CD4-positive, alpha-beta T cell treated with Interleukin-12 subunit alpha and Interleukin-12 subunit beta, for 1 hour (primary cell): ENCODE measurements at regions not wholly inside any gene's neighbourhood (a gene's known extent, or its start where the extent isn't known, plus 50 kb on each side); places are given as distances from the start of the nearest gene placed in this dataset.

Experiments
- DNase-seq: peaks from one replicate; pipeline ENCODE4 v3.0.0-alpha.2; 2020

- no peak for DNase-seq
Measured at GRCh38 chr11:91404344-91404743, 820.3 kb upstream of the FAT3 start.

GRCh38 chr11:91397134-91397468, 827.5 kb upstream of the FAT3 start:
- no peak for DNase-seq

- DNase-seq = no peak
Measured at GRCh38 chr11:91396236-91397133, 828.1 kb upstream of the FAT3 start.

GRCh38 chr11:91394727-91395414, 829.7 kb upstream of the FAT3 start:
- no peak for DNase-seq

GRCh38 chr11:91394073-91394726, 830.4 kb upstream of the FAT3 start:
- DNase-seq = no peak

- no peak for DNase-seq
Measured at GRCh38 chr11:91382946-91383345, 841.7 kb upstream of the FAT3 start.

- no peak for DNase-seq
Measured at GRCh38 chr11:91374794-91375193, 849.8 kb upstream of the FAT3 start.

- DNase-seq = no peak
Measured at GRCh38 chr11:91373497-91373896, 851.1 kb upstream of the FAT3 start.

- no peak for DNase-seq
Measured at GRCh38 chr11:91366816-91367215, 857.8 kb upstream of the FAT3 start.

GRCh38 chr11:91365986-91366585, 858.5 kb upstream of the FAT3 start:
- DNase-seq = no peak

- DNase-seq = no peak
Measured at GRCh38 chr11:91350931-91351330, 873.7 kb upstream of the FAT3 start.

- no peak for DNase-seq
Measured at GRCh38 chr11:91326751-91327150, 897.9 kb upstream of the FAT3 start.

GRCh38 chr11:91326280-91326679, 898.3 kb upstream of the FAT3 start:
- no peak for DNase-seq

- no peak for DNase-seq
Measured at GRCh38 chr11:91314521-91314920, 910.1 kb upstream of the FAT3 start.

GRCh38 chr11:91312541-91312940, 912.1 kb upstream of the FAT3 start:
- no peak for DNase-seq

GRCh38 chr11:91310085-91310484, 914.5 kb upstream of the FAT3 start:
- no peak for DNase-seq

GRCh38 chr11:91308069-91308468, 916.5 kb upstream of the FAT3 start:
- no peak for DNase-seq

- no peak for DNase-seq
Measured at GRCh38 chr11:91305402-91305801, 919.2 kb upstream of the FAT3 start.

- DNase-seq = no peak
Measured at GRCh38 chr11:91303749-91304148, 920.9 kb upstream of the FAT3 start.

- no peak for DNase-seq
Measured at GRCh38 chr11:91299980-91300379, 924.6 kb upstream of the FAT3 start.

GRCh38 chr11:91296629-91297028, 928.0 kb upstream of the FAT3 start:
- no peak for DNase-seq

GRCh38 chr11:91295591-91295990, 929.0 kb upstream of the FAT3 start:
- DNase-seq = no peak

GRCh38 chr11:91293119-91293518, 931.5 kb upstream of the FAT3 start:
- DNase-seq = no peak

- DNase-seq = no peak
Measured at GRCh38 chr11:91272089-91272488, 952.5 kb upstream of the FAT3 start.
